GM21717 (cell line): ENCODE measurements at regions not wholly inside any gene's neighbourhood (a gene's known extent, or its start where the extent isn't known, plus 50 kb on each side); places are given as distances from the start of the nearest gene placed in this dataset.
"Not testable (repeated sequence)": the region's sequence is repeated elsewhere in the genome, so short reads cannot be mapped to it uniquely, and the experiment has no call there.

Experiments used
- ATAC-seq: cut with Tn5 transposase; IDR thresholded peaks from one replicate; pipeline ENCODE4 v1.9.1; 2021; ENCODE audit warnings: mild to moderate bottlenecking, moderate library complexity; ENCODE audit not compliant: unreplicated experiment

- no peak for ATAC-seq
Observed at GRCh38 chr11:129631201-129631600, 184.4 kb upstream of the TMEM45B start.

- ATAC-seq = no peak
Observed at GRCh38 chr11:129636926-129637325, 178.7 kb upstream of the TMEM45B start.

- no peak for ATAC-seq
Observed at GRCh38 chr11:129637473-129637872, 178.2 kb upstream of the TMEM45B start.

GRCh38 chr11:129637983-129638776 is 177.5 kb upstream of the TMEM45B start:
- no peak for ATAC-seq

- ATAC-seq = no peak
Observed at GRCh38 chr11:129639300-129639699, 176.3 kb upstream of the TMEM45B start.

- ATAC-seq = no peak
Observed at GRCh38 chr11:129640671-129641070, 175.0 kb upstream of the TMEM45B start.

- no peak for ATAC-seq
Observed at GRCh38 chr11:129643031-129643721, 172.5 kb upstream of the TMEM45B start.

- ATAC-seq = no peak
Observed at GRCh38 chr11:129644326-129644725, 171.3 kb upstream of the TMEM45B start.

- ATAC-seq = no peak
Observed at GRCh38 chr11:129645943-129646342, 169.7 kb upstream of the TMEM45B start.

- ATAC-seq = not testable (repeated sequence)
Observed at GRCh38 chr11:129650044-129650443, 165.6 kb upstream of the TMEM45B start.

- ATAC-seq = no peak
Observed at GRCh38 chr11:129652835-129653234, 162.8 kb upstream of the TMEM45B start.

GRCh38 chr11:129655247-129655832 is 160.3 kb upstream of the TMEM45B start:
- no peak for ATAC-seq

- ATAC-seq = no peak
Observed at GRCh38 chr11:129657866-129658525, 157.7 kb upstream of the TMEM45B start.

- no peak for ATAC-seq
Observed at GRCh38 chr11:129658526-129658867, 157.2 kb upstream of the TMEM45B start.

GRCh38 chr11:129680907-129681306 is 134.7 kb upstream of the TMEM45B start:
- ATAC-seq = no peak

- no peak for ATAC-seq
Observed at GRCh38 chr11:129681344-129682114, 134.1 kb upstream of the TMEM45B start.

- no peak for ATAC-seq
Observed at GRCh38 chr11:129686269-129686668, 129.4 kb upstream of the TMEM45B start.

- ATAC-seq = no peak
Observed at GRCh38 chr11:129691142-129691541, 124.5 kb upstream of the TMEM45B start.

GRCh38 chr11:129694538-129694937 is 121.1 kb upstream of the TMEM45B start:
- no peak for ATAC-seq

- ATAC-seq = no peak
Observed at GRCh38 chr11:129694966-129695365, 120.7 kb upstream of the TMEM45B start.
